ENCODE measurements at regions not wholly inside any gene's neighbourhood (a gene's known extent, or its start where the extent isn't known, plus 50 kb on each side); places are given as distances from the start of the nearest gene placed in this dataset.

- Mint-ChIP-seq H3K4me1 (ENCODE audit: unreplicated experiment) (no peaks in the 10 kb centered on the region), H3K27me3 (ENCODE audit: unreplicated experiment) (peaks cover 4% of the 10 kb centered on the region), H3K27ac (ENCODE audit: unreplicated experiment) (no peak overlapping the region), H3K9me3 (ENCODE audit: unreplicated experiment) (no peaks in the 10 kb centered on the region), H3K4me3 (ENCODE audit: unreplicated experiment) (no peak overlapping the region), H3K36me3 (ENCODE audit: low read depth, unreplicated experiment) (no peaks in the 10 kb centered on the region)
- no peak for TF ChIP-seq CTCF (IDR thresholded peaks at IDR 0.05; ENCODE audit: unreplicated experiment)
- no peak for DNase-seq (ENCODE audit: low spot score)
These were observed 65.3 kb downstream of the FZD1 start for GRCh38 chr7:91329571-91329970.

GRCh38 chr7:91330191-91330808, 66.1 kb downstream of the FZD1 start:
- no peak for DNase-seq (ENCODE audit: low spot score)
- Mint-ChIP-seq H3K4me1 (ENCODE audit: unreplicated experiment) (no peaks in the 10 kb centered on the region), H3K27ac (ENCODE audit: unreplicated experiment) (no peak overlapping the region), H3K4me3 (ENCODE audit: unreplicated experiment) (no peak overlapping the region), H3K9me3 (ENCODE audit: unreplicated experiment) (no peaks in the 10 kb centered on the region), H3K27me3 (ENCODE audit: unreplicated experiment) (no peaks in the 10 kb centered on the region), H3K36me3 (ENCODE audit: low read depth, unreplicated experiment) (no peaks in the 10 kb centered on the region)
- no peak for TF ChIP-seq CTCF (IDR thresholded peaks at IDR 0.05; ENCODE audit: unreplicated experiment)

- no peaks in the 10 kb centered on the region for H3K9me3 Mint-ChIP-seq (ENCODE audit: unreplicated experiment)
- H3K36me3 Mint-ChIP-seq (ENCODE audit: low read depth, unreplicated experiment): no peaks in the 10 kb centered on the region
- no peak for TF ChIP-seq CTCF (IDR thresholded peaks at IDR 0.05; ENCODE audit: unreplicated experiment)
These were observed 66.6 kb downstream of the FZD1 start for GRCh38 chr7:91330866-91331265.

GRCh38 chr7:91336106-91336505, 71.9 kb downstream of the FZD1 start:
- no peaks in the 10 kb centered on the region for H3K27me3 Mint-ChIP-seq (ENCODE audit: unreplicated experiment)
- TF ChIP-seq CTCF (IDR thresholded peaks at IDR 0.05; ENCODE audit: unreplicated experiment): no peak
- DNase-seq (ENCODE audit: low spot score): no peak
- H3K27ac Mint-ChIP-seq (ENCODE audit: unreplicated experiment): no peak overlapping the region
- H3K36me3 Mint-ChIP-seq (ENCODE audit: low read depth, unreplicated experiment): no peaks in the 10 kb centered on the region
- H3K9me3 Mint-ChIP-seq (ENCODE audit: unreplicated experiment): no peaks in the 10 kb centered on the region
- no peak overlapping the region for H3K4me3 Mint-ChIP-seq (ENCODE audit: unreplicated experiment)
- H3K4me1 Mint-ChIP-seq (ENCODE audit: unreplicated experiment): no peaks in the 10 kb centered on the region

More at GRCh38 chr7:91330866-91331265, 66.6 kb downstream of the FZD1 start:
- Mint-ChIP-seq H3K27me3 (ENCODE audit: unreplicated experiment) (no peaks in the 10 kb centered on the region), H3K4me1 (ENCODE audit: unreplicated experiment) (no peaks in the 10 kb centered on the region), H3K27ac (ENCODE audit: unreplicated experiment) (no peak overlapping the region), H3K4me3 (ENCODE audit: unreplicated experiment) (no peak overlapping the region)
- no peak for DNase-seq (ENCODE audit: low spot score)

- Mint-ChIP-seq H3K4me3 (ENCODE audit: unreplicated experiment) (no peak overlapping the region), H3K27ac (ENCODE audit: unreplicated experiment) (no peak overlapping the region), H3K36me3 (ENCODE audit: low read depth, unreplicated experiment) (no peaks in the 10 kb centered on the region), H3K4me1 (ENCODE audit: unreplicated experiment) (no peaks in the 10 kb centered on the region), H3K9me3 (ENCODE audit: unreplicated experiment) (no peaks in the 10 kb centered on the region), H3K27me3 (ENCODE audit: unreplicated experiment) (no peaks in the 10 kb centered on the region)
- no peak for DNase-seq (ENCODE audit: low spot score)
- no peak for TF ChIP-seq CTCF (IDR thresholded peaks at IDR 0.05; ENCODE audit: unreplicated experiment)
These were observed 74.2 kb downstream of the FZD1 start for GRCh38 chr7:91338226-91339020.
